HepG2 (cell line): ENCODE measurements at regions not wholly inside any gene's neighbourhood (a gene's known extent, or its start where the extent isn't known, plus 50 kb on each side); places are given as distances from the start of the nearest gene placed in this dataset.

Experiments used
- ATAC-seq: fragments of 200-7000 bp; cut with Tn5 transposase; 3 replicates; pipeline ENCODE4 v1.9.1; 2020; ENCODE audit warnings: mild to moderate bottlenecking, moderate library complexity
- BruUV-seq: library from RNA; stranded (reverse); fragments of 400-500 nt; replicated peaks from 2 replicates; lab custom pipeline; 2021; lab: Mats Ljungman, UMichigan
- CTCF ChIA-PET: fragments of 300-600 bp; formaldehyde crosslinking; extraction: SDS; loops from one replicate; lab custom pipeline; 2021; ENCODE audit warnings: low total read pairs, inconsistent platforms, low intra/inter-chr PET ratio; lab: Yijun Ruan, JAX
- POLR2A ChIA-PET: fragments of 350-600 bp; sonication (Branson Sonifier 250); formaldehyde crosslinking; loops from one replicate; lab custom pipeline; 2020; ENCODE audit warnings: antibody characterized with exemption, inconsistent platforms; lab: Yijun Ruan, JAX
- DNase-seq: peaks from one replicate; pipeline ENCODE4 v3.0.0-alpha.2; 2015; ENCODE audit warnings: low spot score
- FAIRE-seq: peaks from 3 replicates; lab custom pipeline; 2011; peaks lifted over from hg19 to GRCh38; lab: Jason Lieb, UNC
- H2AFZ ChIP-seq: one replicate; pipeline ENCODE4 v1.6.1; 2011; ENCODE audit warnings: low read length, inconsistent platforms
- H3K27ac ChIP-seq: fragments of 300-600 bp; 3 replicates; pipeline ENCODE4 v1.8.0; 2011; ENCODE audit warnings: mixed run types, mild to moderate bottlenecking, mixed read lengths, low read length, inconsistent platforms; ENCODE audit not compliant: insufficient read depth; ENCODE audit errors: extremely low read length
- H3K27me3 ChIP-seq, 2 experiments: fragments of 200-600 bp in 1 of 2; 2 replicates in 1 of 2; 3 replicates in 1 of 2; pipeline versions ENCODE4 v1.6.0 to v1.8.0; 2011; ENCODE audit warnings: low read length in 2 of 2, mild to moderate bottlenecking in 2 of 2, moderate library complexity in 2 of 2, inconsistent platforms in 1 of 2; ENCODE audit not compliant: insufficient read depth in 2 of 2, control insufficient read depth in 1 of 2
- H3K36me3 ChIP-seq, 2 experiments: fragments of 200-600 bp in 1 of 2; replicated peaks in 1 of 2; 2 replicates in 1 of 2; 3 replicates in 1 of 2; pipeline versions ENCODE4 v1.5.1 to v1.8.0; 2011; ENCODE audit warnings: low read length in 2 of 2, inconsistent platforms in 1 of 2; ENCODE audit not compliant: insufficient read depth in 2 of 2, control insufficient read depth in 1 of 2
- H3K4me1 ChIP-seq: 2 replicates; pipeline ENCODE4 v1.5.1; 2012; ENCODE audit warnings: low read length, inconsistent platforms; ENCODE audit not compliant: insufficient read depth
- H3K4me2 ChIP-seq: 2 replicates; pipeline ENCODE4 v1.6.0; 2011; ENCODE audit warnings: low read depth, low read length, inconsistent platforms
- H3K4me3 ChIP-seq, 3 experiments: fragments of 200-600 bp in 1 of 3; sonication (generic), shearing (Covaris generic) in 1 of 3; replicated peaks in 1 of 3; 2 replicates each; pipeline ENCODE4 v1.5.1; 2011 to 2016; ENCODE audit warnings: low read length in 3 of 3, inconsistent platforms in 2 of 3, low read depth in 2 of 3, mild to moderate bottlenecking in 2 of 3, control low read depth in 1 of 3, mixed read lengths in 1 of 3; ENCODE audit not compliant: insufficient read depth in 1 of 3
- H3K79me2 ChIP-seq: one replicate; pipeline ENCODE4 v1.6.1; 2011; ENCODE audit warnings: low read length, inconsistent platforms; ENCODE audit not compliant: insufficient read depth
- H3K9ac ChIP-seq: 2 replicates; pipeline ENCODE4 v1.6.0; 2011; ENCODE audit warnings: mild to moderate bottlenecking, low read depth, low read length, inconsistent platforms; ENCODE audit not compliant: insufficient read depth
- H3K9me3 ChIP-seq: 2 replicates; pipeline ENCODE4 v1.5.1; 2012; ENCODE audit warnings: mild to moderate bottlenecking, low read length
- H4K20me1 ChIP-seq: 2 replicates; pipeline ENCODE4 v1.6.0; 2011; ENCODE audit warnings: inconsistent platforms, mild to moderate bottlenecking, low read length, moderate library complexity; ENCODE audit not compliant: insufficient read depth
- ATF6 ChIP-seq: sonication (generic); formaldehyde crosslinking; conservative IDR thresholded peaks from 2 replicates; pipeline ENCODE4 v1.4.0; 2020; ENCODE audit warnings: missing genetic modification reagents
- DMTF1 ChIP-seq: sonication (generic); formaldehyde crosslinking; IDR thresholded peaks from 2 replicates; pipeline ENCODE4 v1.4.0; 2020; ENCODE audit warnings: mild to moderate bottlenecking, missing genetic modification reagents
- FOXC1 ChIP-seq: sonication (generic); formaldehyde crosslinking; IDR thresholded peaks from 2 replicates; pipeline ENCODE4 v1.8.0; 2022; ENCODE audit warnings: mild to moderate bottlenecking, missing genetic modification reagents, borderline replicate concordance
- FOXK1 ChIP-seq: sonication (generic); formaldehyde crosslinking; IDR thresholded peaks from 2 replicates; pipeline ENCODE4 v1.4.0; 2020; ENCODE audit warnings: low read depth, missing genetic modification reagents, borderline replicate concordance
- HOXA9 ChIP-seq: sonication (generic); formaldehyde crosslinking; IDR thresholded peaks from 2 replicates; pipeline ENCODE4 v1.8.1; 2022; ENCODE audit warnings: missing genetic modification reagents, mild to moderate bottlenecking, moderate library complexity, borderline replicate concordance
- IKZF4 ChIP-seq: sonication (generic); formaldehyde crosslinking; IDR thresholded peaks from 2 replicates; pipeline ENCODE4 v1.5.1; 2020; ENCODE audit warnings: borderline replicate concordance, mild to moderate bottlenecking, low read depth, missing genetic modification reagents; ENCODE audit errors: not compliant biosample characterization
- KDM5B ChIP-seq: sonication (generic); formaldehyde crosslinking; IDR thresholded peaks from 2 replicates; pipeline ENCODE4 v1.4.0; 2020; ENCODE audit warnings: missing genetic modification reagents, mild to moderate bottlenecking, borderline replicate concordance
- MAZ ChIP-seq, 2 experiments: sonication (generic) in 1 of 2; formaldehyde crosslinking in 1 of 2; IDR thresholded peaks; 2 replicates each; pipeline versions ENCODE4 v1.5.0 to v1.6.1; 2012 to 2020; ENCODE audit warnings: low read depth in 2 of 2, mild to moderate bottlenecking in 2 of 2, borderline replicate concordance in 1 of 2, improper control_type of control experiment in 1 of 2, low read length in 1 of 2, missing genetic modification reagents in 1 of 2, moderate library complexity in 1 of 2
- MZF1 ChIP-seq: sonication (generic); formaldehyde crosslinking; IDR thresholded peaks from 2 replicates; pipeline ENCODE4 v1.8.1; 2023; ENCODE audit warnings: mild to moderate bottlenecking, missing genetic modification reagents, borderline replicate concordance
- SIN3A ChIP-seq: IDR thresholded peaks from 2 replicates; pipeline ENCODE4 v1.6.1; 2011; ENCODE audit warnings: low read depth, mild to moderate bottlenecking, control low read depth, low read length, borderline replicate concordance
- ZBTB21 ChIP-seq: sonication (generic); formaldehyde crosslinking; IDR thresholded peaks from 2 replicates; pipeline ENCODE4 v1.4.0; 2020; ENCODE audit warnings: missing genetic modification reagents
- ZNF83 ChIP-seq: sonication (generic); formaldehyde crosslinking; IDR thresholded peaks from 2 replicates; pipeline ENCODE4 v1.4.0; 2020; ENCODE audit warnings: missing genetic modification reagents, mild to moderate bottlenecking, borderline replicate concordance
- WGBS: methylation state at CpG from one replicate; pipeline ENCODE4 v1.1.6; 2017; ENCODE audit warnings: low lambda C conversion rate; 5-methylcytosine and 5-hydroxymethylcytosine counted together
- in situ Hi-C: cut with HindIII; loops from 2 replicates; pipeline ENCODE4 v1.10.0; 2017; ENCODE audit warnings: low pct_unique_long_range_greater_than_20kb; ENCODE audit not compliant: extremely low pct_ligation_motif_present
- intact Hi-C: fragments of 100-400 bp; cut with micrococcal nuclease; formaldehyde crosslinking; loops from one replicate; pipeline ENCODE4 v1.10.0; 2022; ENCODE audit not compliant: unreplicated experiment
- TF ChIP-seq, protein P1 (sequence below): sonication (generic); formaldehyde crosslinking; IDR thresholded peaks from 2 replicates; pipeline ENCODE4 v1.9.0; 2021; ENCODE audit warnings: mild to moderate bottlenecking, missing genetic modification reagents

- CTCF ChIA-PET, result no interaction called here
- 47% methylated on average over 5 of the region's 5 CpGs for WGBS
- Histone ChIP-seq H3K79me2 (no peaks in the 10 kb centered on the region), H3K4me2 (no peak overlapping the region), H4K20me1 (no peaks in the 10 kb centered on the region), H3K4me3 (no peak overlapping the region), H3K27ac (no peak overlapping the region), H3K4me1 (no peaks in the 10 kb centered on the region), H2AFZ (no peak overlapping the region), H3K9me3 (0 out of 2 replicates have a peak, but pooled peaks cover under 1% of the 10 kb centered on the region), H3K9ac (no peak overlapping the region), H3K27me3 (no peaks in the 10 kb centered on the region; a peak in 1 of 5 replicates), H3K36me3 (no peaks in the 10 kb centered on the region)
- DNase-seq, result no peak
- POLR2A ChIA-PET, result no interaction called here
- ATAC-seq, result no peak
- BruUV-seq, result no TSS peak
- intact Hi-C loops (no loop called here), in situ Hi-C loops (no loop called here)
- no peak for FAIRE-seq
- TF ChIP-seq ZBTB21 (CRISPR knock-in tag) (no peak), SIN3A (no peak), ZNF83 (no peak), DMTF1 (no peak), FOXK1 (CRISPR knock-in tag) (no peak), FOXC1 (no peak), MAZ (IDR thresholded peaks at IDR 0.05; ENCODE audit: borderline replicate concordance, low read depth, low read length) (no peak), MAZ (CRISPR knock-in tag; IDR thresholded peaks at IDR 0.05; ENCODE audit: low read depth) (no peak), ATF6 (CRISPR knock-in tag) (no peak), IKZF4 (CRISPR knock-in tag) (no peak), KDM5B (CRISPR knock-in tag) (no peak), MZF1 (CRISPR knock-in tag) (no peak), HOXA9 (CRISPR knock-in tag) (no peak)
- TF ChIP-seq, protein P1, sequence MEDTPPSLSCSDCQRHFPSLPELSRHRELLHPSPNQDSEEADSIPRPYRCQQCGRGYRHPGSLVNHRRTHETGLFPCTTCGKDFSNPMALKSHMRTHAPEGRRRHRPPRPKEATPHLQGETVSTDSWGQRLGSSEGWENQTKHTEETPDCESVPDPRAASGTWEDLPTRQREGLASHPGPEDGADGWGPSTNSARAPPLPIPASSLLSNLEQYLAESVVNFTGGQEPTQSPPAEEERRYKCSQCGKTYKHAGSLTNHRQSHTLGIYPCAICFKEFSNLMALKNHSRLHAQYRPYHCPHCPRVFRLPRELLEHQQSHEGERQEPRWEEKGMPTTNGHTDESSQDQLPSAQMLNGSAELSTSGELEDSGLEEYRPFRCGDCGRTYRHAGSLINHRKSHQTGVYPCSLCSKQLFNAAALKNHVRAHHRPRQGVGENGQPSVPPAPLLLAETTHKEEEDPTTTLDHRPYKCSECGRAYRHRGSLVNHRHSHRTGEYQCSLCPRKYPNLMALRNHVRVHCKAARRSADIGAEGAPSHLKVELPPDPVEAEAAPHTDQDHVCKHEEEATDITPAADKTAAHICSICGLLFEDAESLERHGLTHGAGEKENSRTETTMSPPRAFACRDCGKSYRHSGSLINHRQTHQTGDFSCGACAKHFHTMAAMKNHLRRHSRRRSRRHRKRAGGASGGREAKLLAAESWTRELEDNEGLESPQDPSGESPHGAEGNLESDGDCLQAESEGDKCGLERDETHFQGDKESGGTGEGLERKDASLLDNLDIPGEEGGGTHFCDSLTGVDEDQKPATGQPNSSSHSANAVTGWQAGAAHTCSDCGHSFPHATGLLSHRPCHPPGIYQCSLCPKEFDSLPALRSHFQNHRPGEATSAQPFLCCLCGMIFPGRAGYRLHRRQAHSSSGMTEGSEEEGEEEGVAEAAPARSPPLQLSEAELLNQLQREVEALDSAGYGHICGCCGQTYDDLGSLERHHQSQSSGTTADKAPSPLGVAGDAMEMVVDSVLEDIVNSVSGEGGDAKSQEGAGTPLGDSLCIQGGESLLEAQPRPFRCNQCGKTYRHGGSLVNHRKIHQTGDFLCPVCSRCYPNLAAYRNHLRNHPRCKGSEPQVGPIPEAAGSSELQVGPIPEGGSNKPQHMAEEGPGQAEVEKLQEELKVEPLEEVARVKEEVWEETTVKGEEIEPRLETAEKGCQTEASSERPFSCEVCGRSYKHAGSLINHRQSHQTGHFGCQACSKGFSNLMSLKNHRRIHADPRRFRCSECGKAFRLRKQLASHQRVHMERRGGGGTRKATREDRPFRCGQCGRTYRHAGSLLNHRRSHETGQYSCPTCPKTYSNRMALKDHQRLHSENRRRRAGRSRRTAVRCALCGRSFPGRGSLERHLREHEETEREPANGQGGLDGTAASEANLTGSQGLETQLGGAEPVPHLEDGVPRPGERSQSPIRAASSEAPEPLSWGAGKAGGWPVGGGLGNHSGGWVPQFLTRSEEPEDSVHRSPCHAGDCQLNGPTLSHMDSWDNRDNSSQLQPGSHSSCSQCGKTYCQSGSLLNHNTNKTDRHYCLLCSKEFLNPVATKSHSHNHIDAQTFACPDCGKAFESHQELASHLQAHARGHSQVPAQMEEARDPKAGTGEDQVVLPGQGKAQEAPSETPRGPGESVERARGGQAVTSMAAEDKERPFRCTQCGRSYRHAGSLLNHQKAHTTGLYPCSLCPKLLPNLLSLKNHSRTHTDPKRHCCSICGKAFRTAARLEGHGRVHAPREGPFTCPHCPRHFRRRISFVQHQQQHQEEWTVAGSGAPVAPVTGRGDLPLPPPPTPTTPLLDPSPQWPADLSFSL, result no peak
Measured at GRCh38 chr21:38077569-38077968, 161.3 kb upstream of the KCNJ6 start.
